Glomerular endothelial cell (primary cell): ENCODE measurements at regions not wholly inside any gene's neighbourhood (a gene's known extent, or its start where the extent isn't known, plus 50 kb on each side); places are given as distances from the start of the nearest gene placed in this dataset.
"Not testable (repeated sequence)": the region's sequence is repeated elsewhere in the genome, so short reads cannot be mapped to it uniquely, and the experiment has no call there.

ENCODE experiments used
- DNase-seq: peaks from one replicate; pipeline ENCODE4 v3.0.0-alpha.2; 2011; ENCODE audit warnings: low read depth, low spot score; ENCODE audit errors: extremely low read depth

- no peak for DNase-seq
These were observed 51.3 kb upstream of the BOD1 start for GRCh38 chr5:173667702-173668101.

- DNase-seq = no peak
These were observed 51.9 kb upstream of the BOD1 start for GRCh38 chr5:173668245-173668800.

GRCh38 chr5:173668910-173669309 lies 52.5 kb upstream of the BOD1 start:
- no peak for DNase-seq

- DNase-seq = no peak
These were observed 53.0 kb upstream of the BOD1 start for GRCh38 chr5:173669483-173669882.

DNA sequence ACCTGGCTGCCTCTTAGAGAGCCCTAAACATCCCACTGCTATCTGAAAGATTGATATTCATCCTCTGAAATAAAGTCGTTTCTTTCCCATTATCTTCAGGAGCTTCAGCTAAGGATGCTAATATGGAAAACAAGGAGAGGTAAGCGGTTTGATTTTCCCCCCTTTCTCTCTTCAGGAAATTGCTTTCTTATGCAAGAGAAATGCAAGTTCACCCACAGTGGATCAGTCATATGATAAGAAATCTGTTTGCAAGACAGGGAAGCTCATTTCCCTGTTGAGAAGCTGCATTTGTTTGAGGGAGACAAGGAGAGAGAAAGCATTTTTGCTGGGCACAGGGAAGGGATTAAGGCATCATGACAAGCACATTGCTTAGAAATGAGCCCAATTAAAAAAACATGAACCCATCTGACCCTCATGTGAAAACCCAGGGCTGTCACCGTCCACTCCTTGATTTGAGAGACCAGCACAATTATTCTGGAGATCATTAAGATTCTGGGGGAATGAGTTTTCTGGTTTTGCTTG lies 53.7 kb upstream of the BOD1 start:
- no peak for DNase-seq

GRCh38 chr5:173670791-173671120 lies 54.3 kb upstream of the BOD1 start:
- DNase-seq = no peak

- no peak for DNase-seq
These were observed 54.9 kb upstream of the BOD1 start for GRCh38 chr5:173671121-173671949.

- DNase-seq = no peak
These were observed 55.7 kb upstream of the BOD1 start for GRCh38 chr5:173672166-173672565.

DNA sequence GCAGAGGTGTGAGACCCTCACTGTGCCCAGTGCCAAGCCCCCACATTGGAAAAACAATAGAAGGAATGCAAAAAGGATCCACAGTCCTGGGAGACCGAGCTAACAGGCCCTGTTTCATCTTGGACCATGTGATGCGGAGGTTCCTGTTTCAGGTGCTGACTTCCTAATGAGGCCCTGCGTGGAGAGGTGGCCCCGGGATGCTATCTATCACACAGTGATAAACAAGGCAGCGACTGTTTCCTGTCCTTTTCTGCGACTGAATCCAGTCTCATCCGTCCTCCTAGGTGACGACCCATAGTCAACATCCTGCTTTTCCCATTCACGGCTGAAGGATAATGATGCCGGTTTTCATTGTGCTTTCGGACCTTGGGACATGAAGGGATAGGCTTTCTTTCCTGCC lies 56.4 kb upstream of the BOD1 start:
- no peak for DNase-seq

- no peak for DNase-seq
These were observed 57.0 kb upstream of the BOD1 start for GRCh38 chr5:173673295-173674101.

- DNase-seq = no peak
These were observed 59.0 kb upstream of the BOD1 start for GRCh38 chr5:173675287-173675996.

DNA sequence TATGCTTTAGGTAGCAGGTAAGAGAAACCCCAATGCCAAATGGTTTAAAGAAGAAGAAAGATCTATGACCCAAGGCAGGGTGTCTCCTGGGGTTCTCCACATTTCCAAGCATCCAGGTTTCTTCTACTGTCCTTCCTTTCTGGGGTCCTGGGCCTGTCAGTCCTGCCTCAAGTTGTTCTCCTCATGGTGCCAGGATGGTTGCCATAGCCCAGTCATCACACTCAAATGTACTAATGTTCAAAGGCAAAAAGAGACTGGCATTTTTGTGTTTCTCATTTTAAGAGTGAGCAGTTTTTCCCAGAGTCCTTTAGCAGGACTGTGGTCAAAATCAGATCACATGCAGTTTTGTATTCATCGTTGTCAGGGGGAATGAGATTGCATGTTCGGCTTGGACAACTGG lies 59.9 kb upstream of the BOD1 start:
- DNase-seq = no peak

DNA sequence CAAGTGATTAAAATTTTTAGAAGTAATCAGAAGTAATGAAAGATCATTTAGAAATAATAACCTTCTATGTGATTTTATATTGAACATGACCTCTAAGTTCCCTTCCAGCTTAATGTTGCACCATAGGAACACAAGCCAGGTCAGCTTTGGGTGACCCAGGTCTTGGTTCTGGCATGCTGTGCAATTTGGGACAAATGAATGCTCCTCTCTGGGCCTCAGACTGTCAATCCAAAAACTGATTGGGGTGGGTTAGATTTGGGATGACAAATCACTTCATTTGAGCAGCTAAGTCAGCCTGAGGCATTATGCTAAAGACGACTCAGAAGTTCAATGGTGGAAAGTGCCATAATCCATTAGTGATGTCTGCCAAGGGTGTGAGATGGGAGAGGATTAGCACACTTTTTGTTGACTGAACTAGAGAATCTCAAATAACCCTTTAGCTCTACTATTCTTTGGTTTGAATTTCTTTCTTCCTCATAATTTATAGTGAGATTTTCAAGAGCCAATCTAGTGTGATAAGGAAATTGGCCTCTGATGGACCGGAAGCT lies 60.7 kb upstream of the BOD1 start:
- DNase-seq = no peak

- DNase-seq = no peak
These were observed 63.6 kb upstream of the BOD1 start for GRCh38 chr5:173679909-173680630.

GRCh38 chr5:173680660-173681242 lies 64.3 kb upstream of the BOD1 start:
- no peak for DNase-seq

DNA sequence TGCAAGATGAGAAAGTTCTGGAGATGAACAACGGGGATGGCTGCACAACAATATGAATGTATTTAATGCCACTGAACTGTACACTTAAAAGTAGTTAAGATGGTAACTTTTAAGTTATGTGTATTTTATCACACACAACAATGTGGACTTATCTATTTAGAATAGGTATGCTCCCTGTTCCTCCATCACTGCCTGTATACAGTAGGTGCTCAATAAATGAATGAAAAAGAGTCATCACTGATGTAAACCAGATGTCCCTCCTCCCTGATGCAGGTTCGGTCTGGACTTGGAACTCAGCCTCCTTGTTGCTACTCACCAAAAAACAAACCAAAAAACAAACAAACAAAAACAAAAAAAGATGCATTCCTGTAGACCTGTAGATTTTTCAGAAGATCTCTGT lies 65.9 kb upstream of the BOD1 start:
- DNase-seq = no peak

DNA sequence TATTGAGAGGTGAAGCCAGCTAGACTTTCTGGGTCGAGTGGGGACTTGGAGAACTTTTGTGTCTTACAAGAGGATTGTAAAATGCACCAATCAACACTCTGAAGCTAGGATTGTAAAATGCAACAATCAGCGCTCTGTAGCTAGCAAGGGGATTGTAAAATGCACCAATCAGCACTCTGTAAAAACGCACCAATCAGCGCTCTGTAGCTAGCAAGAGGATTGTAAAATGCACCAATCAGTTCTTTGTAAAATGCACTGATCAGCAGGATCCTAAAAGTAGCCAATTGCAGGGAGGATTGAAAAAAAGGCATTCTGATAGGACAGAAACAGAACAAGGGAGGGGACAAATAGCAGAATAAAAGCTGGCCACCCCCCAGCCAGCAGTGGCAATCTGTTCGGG lies 68.1 kb upstream of the BOD1 start:
- DNase-seq = not testable (repeated sequence)

DNA sequence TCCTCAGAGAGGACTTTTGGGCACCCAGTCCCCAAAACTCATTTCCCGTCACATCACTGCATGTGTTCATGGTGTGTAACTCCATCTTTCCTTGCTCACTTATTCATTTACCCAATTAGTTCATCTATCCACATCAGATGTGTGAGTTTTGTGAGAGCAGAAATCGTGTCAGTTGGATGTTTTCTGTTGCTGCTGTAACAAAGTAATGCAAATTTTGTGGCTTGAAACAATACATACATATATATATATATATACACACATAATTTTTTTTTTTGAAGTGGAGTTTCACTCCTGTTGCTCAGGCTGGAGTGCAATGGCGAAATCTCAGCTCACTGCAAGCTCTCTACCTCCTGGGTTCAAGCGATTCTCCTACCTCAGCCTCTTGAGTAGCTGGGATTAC lies 70.5 kb upstream of the BOD1 start:
- DNase-seq = no peak

DNA sequence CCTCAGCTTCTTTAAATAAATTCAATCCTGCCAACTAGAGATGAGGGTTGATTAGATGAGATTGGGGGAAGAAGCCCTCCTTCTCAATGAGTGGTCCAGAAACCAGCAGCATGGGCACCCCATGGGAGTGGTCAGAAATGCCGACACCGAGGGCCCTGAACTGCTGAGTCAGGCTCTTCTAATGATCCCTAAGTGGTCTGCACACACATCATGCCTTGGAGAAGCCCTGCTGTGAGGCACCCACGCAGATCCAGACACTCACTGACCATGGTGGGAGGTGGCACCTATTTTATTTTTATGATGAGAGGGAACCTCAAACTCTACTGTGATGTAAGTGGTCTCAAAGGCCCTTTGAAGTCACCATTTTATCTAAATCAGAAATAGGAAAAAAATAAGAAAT lies 72.3 kb upstream of the BOD1 start:
- no peak for DNase-seq
